ENCODE measurements at regions not wholly inside any gene's neighbourhood (a gene's known extent, or its start where the extent isn't known, plus 50 kb on each side); places are given as distances from the start of the nearest gene placed in this dataset.

- no peak for TF ChIP-seq CTCF (IDR thresholded peaks at IDR 0.05; ENCODE audit: borderline replicate concordance, insufficient read depth, low read depth, low read length)
- H3K4me3 ChIP-seq (ENCODE audit: low read depth, low read length) = no peak overlapping the region
Observed at GRCh38 chr2:107597507-107597906, 229.2 kb upstream of the RGPD4 start.

- no peak for TF ChIP-seq CTCF (IDR thresholded peaks at IDR 0.05; ENCODE audit: borderline replicate concordance, insufficient read depth, low read depth, low read length)
- no peak overlapping the region for H3K4me3 ChIP-seq (ENCODE audit: low read depth, low read length)
Observed at GRCh38 chr2:107602801-107603200, 223.9 kb upstream of the RGPD4 start.

GRCh38 chr2:107607054-107607453 is 219.6 kb upstream of the RGPD4 start:
- TF ChIP-seq CTCF (IDR thresholded peaks at IDR 0.05; ENCODE audit: borderline replicate concordance, insufficient read depth, low read depth, low read length) = no peak
- no peak overlapping the region for H3K4me3 ChIP-seq (ENCODE audit: low read depth, low read length)

- no peak for TF ChIP-seq CTCF (IDR thresholded peaks at IDR 0.05; ENCODE audit: borderline replicate concordance, insufficient read depth, low read depth, low read length)
- no peak overlapping the region for H3K4me3 ChIP-seq (ENCODE audit: low read depth, low read length)
Observed at GRCh38 chr2:107607473-107607872, 219.2 kb upstream of the RGPD4 start.

- H3K4me3 ChIP-seq (ENCODE audit: low read depth, low read length) = no peak overlapping the region
- no peak for TF ChIP-seq CTCF (IDR thresholded peaks at IDR 0.05; ENCODE audit: borderline replicate concordance, insufficient read depth, low read depth, low read length)
Observed at GRCh38 chr2:107615039-107615438, 211.7 kb upstream of the RGPD4 start.

GRCh38 chr2:107618769-107619168 is 207.9 kb upstream of the RGPD4 start:
- no peak for TF ChIP-seq CTCF (IDR thresholded peaks at IDR 0.05; ENCODE audit: borderline replicate concordance, insufficient read depth, low read depth, low read length)
- no peak overlapping the region for H3K4me3 ChIP-seq (ENCODE audit: low read depth, low read length)

- no peak for TF ChIP-seq CTCF (IDR thresholded peaks at IDR 0.05; ENCODE audit: borderline replicate concordance, insufficient read depth, low read depth, low read length)
- H3K4me3 ChIP-seq (ENCODE audit: low read depth, low read length) = no peak overlapping the region
Observed at GRCh38 chr2:107621186-107622165, 205.2 kb upstream of the RGPD4 start.

Data from GM12875 (cell line).